PFSK-1 (cell line): ENCODE measurements at regions not wholly inside any gene's neighbourhood (a gene's known extent, or its start where the extent isn't known, plus 50 kb on each side); places are given as distances from the start of the nearest gene placed in this dataset.

Experiments used
- FOXP2 ChIP-seq: optimal IDR thresholded peaks from 2 replicates; pipeline ENCODE3; 2011; ENCODE audit warnings: borderline replicate concordance, control low read depth, inconsistent platforms; ENCODE audit not compliant: insufficient read depth; ENCODE audit errors: extremely low read length, extremely low read depth
- POLR2AphosphoS5 ChIP-seq: IDR thresholded peaks from 2 replicates; pipeline ENCODE4 v1.6.1; 2012; ENCODE audit warnings: low read depth, mild to moderate bottlenecking, control low read depth, low read length, moderate library complexity
- SIN3A ChIP-seq: IDR thresholded peaks from 2 replicates; pipeline ENCODE4 v1.6.1; 2012; ENCODE audit warnings: mild to moderate bottlenecking, low read length, moderate library complexity, borderline replicate concordance; ENCODE audit not compliant: insufficient read depth
- TAF1 ChIP-seq: IDR thresholded peaks from 2 replicates; pipeline ENCODE4 v1.6.1; 2012; ENCODE audit warnings: low read length, control low read depth, borderline replicate concordance; ENCODE audit not compliant: insufficient read depth
- TF ChIP-seq, protein P1 (sequence below), 2 experiments: IDR thresholded peaks; 2 replicates each; pipeline versions ENCODE4 v1.6.1 to v1.8.0; 2011 to 2012; ENCODE audit warnings: low read depth in 2 of 2, low read length in 2 of 2, control low read depth in 1 of 2, inconsistent platforms in 1 of 2, mild to moderate bottlenecking in 1 of 2, moderate library complexity in 1 of 2; ENCODE audit not compliant: insufficient read depth in 1 of 2

DNA sequence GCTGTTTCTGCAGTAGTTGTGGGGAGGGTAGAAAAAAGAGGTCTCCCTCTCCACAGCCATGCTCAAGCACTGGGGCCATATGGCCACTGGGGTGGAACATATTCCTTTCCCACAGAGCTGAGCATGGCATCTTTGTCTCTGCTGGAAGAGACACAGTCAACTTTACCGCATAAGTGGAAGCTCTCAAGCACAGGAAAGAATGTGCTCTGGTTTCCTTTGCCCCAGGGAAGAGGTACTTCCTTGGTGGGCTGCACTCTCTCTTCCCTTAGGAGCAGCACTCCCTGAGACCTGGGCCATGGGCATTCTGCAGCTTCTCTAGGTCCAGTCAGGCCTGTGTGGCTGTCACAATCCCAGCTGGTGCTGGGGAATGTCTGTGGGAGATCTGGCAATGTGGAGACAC is 168.5 kb upstream of the ACTBL2 start:
- TF ChIP-seq, protein P1, sequence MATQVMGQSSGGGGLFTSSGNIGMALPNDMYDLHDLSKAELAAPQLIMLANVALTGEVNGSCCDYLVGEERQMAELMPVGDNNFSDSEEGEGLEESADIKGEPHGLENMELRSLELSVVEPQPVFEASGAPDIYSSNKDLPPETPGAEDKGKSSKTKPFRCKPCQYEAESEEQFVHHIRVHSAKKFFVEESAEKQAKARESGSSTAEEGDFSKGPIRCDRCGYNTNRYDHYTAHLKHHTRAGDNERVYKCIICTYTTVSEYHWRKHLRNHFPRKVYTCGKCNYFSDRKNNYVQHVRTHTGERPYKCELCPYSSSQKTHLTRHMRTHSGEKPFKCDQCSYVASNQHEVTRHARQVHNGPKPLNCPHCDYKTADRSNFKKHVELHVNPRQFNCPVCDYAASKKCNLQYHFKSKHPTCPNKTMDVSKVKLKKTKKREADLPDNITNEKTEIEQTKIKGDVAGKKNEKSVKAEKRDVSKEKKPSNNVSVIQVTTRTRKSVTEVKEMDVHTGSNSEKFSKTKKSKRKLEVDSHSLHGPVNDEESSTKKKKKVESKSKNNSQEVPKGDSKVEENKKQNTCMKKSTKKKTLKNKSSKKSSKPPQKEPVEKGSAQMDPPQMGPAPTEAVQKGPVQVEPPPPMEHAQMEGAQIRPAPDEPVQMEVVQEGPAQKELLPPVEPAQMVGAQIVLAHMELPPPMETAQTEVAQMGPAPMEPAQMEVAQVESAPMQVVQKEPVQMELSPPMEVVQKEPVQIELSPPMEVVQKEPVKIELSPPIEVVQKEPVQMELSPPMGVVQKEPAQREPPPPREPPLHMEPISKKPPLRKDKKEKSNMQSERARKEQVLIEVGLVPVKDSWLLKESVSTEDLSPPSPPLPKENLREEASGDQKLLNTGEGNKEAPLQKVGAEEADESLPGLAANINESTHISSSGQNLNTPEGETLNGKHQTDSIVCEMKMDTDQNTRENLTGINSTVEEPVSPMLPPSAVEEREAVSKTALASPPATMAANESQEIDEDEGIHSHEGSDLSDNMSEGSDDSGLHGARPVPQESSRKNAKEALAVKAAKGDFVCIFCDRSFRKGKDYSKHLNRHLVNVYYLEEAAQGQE (IDR thresholded peaks at IDR 0.05; ENCODE audit: insufficient read depth in 1 of 2, low read depth in 2 of 2, low read length in 2 of 2): no peak
- TF ChIP-seq TAF1: no peak
- TF ChIP-seq POLR2AphosphoS5: no peak
- no peak for TF ChIP-seq SIN3A
- TF ChIP-seq FOXP2: no peak
